ENCODE measurements at regions not wholly inside any gene's neighbourhood (a gene's known extent, or its start where the extent isn't known, plus 50 kb on each side); places are given as distances from the start of the nearest gene placed in this dataset.
"Not testable (repeated sequence)": the region's sequence is repeated elsewhere in the genome, so short reads cannot be mapped to it uniquely, and the experiment has no call there.

DNA sequence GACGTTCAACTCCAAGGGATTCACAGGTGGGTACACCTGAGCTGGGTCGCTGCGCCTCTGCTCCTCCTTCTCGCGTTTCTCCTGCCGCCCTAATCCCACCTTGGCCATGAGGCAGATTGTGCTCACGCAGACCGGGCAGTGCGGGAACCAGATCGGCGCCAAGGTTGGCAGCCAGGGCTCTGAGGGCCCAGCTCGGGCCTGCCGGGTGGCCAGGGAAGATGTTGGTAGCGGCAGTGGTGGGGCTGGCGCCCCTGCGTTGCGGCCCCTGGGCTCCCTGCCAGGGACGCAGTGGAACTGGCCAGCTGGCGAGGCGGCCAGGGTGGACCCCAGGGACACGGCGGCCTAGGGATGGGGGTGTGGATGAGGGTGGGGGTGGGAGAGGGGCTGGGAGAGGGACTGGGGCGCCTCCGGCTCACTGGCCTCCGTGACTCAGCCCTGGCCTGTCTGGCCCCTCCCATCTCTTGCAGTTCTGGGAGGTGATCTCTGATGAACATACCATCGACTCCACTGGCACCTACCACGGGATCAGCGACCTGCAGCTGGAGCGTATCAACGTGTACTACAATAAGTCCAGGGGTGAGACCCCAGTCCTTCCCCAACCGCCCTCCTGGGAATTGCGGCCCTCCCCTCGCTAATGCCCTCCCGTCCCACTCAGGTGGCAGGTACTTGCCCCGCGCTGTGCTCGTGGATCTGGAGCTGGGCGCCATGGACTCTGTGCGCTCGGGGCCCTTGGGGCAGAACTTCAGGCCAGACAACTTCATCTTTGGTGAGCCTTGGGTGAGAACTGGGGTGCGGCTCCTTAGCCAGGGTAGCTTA is 114.9 kb upstream of the ALG10B start:
- Histone ChIP-seq H3K4me3 (no peak overlapping the region), H3K27ac (no peak overlapping the region), H3K27me3 (no peaks in the 10 kb centered on the region), H3K4me1 (no peaks in the 10 kb centered on the region), H3K9me3 (no peaks in the 10 kb centered on the region), H3K36me3 (no peaks in the 10 kb centered on the region)
- no peak for DNase-seq
- ATAC-seq, result no peak
- no peak for TF ChIP-seq POLR2A (IDR thresholded peaks at IDR 0.05)
- in situ Hi-C loops (cut with MboI; ENCODE audit: low sequenced_read_pairs in 4 of 4) (no loop called here), intact Hi-C loops (cut with DNase I; ENCODE audit: low total_unique reads) (no loop called here)

DNA sequence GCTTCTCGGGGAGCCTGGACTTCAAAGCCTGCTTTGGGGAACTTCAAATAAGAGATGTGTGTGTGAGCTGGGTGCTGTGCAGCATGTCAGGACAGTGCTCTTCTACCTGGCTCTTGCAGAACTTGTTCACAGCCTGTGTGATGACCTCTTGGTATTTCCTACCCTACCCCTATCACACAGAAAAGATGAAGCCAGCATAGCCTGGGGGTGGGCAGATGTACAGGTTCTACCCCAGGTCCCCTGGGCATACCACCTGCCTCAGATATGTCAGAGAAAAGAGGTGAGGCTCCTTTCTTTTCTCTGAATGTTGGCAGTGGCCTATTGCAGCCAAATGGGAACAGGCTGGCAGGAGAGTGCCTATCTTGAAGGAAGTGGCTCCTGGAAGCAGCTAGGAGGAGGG is 111.7 kb upstream of the ALG10B start:
- intact Hi-C loops (cut with DNase I; ENCODE audit: low total_unique reads), result no loop called here
- TF ChIP-seq, protein P1, sequence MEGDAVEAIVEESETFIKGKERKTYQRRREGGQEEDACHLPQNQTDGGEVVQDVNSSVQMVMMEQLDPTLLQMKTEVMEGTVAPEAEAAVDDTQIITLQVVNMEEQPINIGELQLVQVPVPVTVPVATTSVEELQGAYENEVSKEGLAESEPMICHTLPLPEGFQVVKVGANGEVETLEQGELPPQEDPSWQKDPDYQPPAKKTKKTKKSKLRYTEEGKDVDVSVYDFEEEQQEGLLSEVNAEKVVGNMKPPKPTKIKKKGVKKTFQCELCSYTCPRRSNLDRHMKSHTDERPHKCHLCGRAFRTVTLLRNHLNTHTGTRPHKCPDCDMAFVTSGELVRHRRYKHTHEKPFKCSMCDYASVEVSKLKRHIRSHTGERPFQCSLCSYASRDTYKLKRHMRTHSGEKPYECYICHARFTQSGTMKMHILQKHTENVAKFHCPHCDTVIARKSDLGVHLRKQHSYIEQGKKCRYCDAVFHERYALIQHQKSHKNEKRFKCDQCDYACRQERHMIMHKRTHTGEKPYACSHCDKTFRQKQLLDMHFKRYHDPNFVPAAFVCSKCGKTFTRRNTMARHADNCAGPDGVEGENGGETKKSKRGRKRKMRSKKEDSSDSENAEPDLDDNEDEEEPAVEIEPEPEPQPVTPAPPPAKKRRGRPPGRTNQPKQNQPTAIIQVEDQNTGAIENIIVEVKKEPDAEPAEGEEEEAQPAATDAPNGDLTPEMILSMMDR (IDR thresholded peaks at IDR 0.05 in 4 of 5, conservative IDR thresholded peaks at IDR 0.05 in 1 of 5), result no peak
- no peak for TF ChIP-seq POLR2A (IDR thresholded peaks at IDR 0.05)

GRCh38 chr12:38222011-38222410 is 94.6 kb upstream of the ALG10B start:
- intact Hi-C loops (cut with DNase I; ENCODE audit: low total_unique reads), result no loop called here

More for the DNA sequence above, 111.7 kb upstream of the ALG10B start:
- DNase-seq (no peak), ATAC-seq (no peak)
- H3K36me3 ChIP-seq, result no peaks in the 10 kb centered on the region
- in situ Hi-C loops (cut with MboI; ENCODE audit: low sequenced_read_pairs in 4 of 4), result no loop called here
- no peak overlapping the region for H3K4me3 ChIP-seq
- H3K27me3 ChIP-seq, result no peaks in the 10 kb centered on the region
- H3K9me3 ChIP-seq, result no peaks in the 10 kb centered on the region
- no peak overlapping the region for H3K27ac ChIP-seq
- H3K4me1 ChIP-seq, result no peaks in the 10 kb centered on the region

GRCh38 chr12:38238328-38238727 is 78.2 kb upstream of the ALG10B start:
- H3K36me3 ChIP-seq; H3K27me3 ChIP-seq; DNase-seq; H3K4me3 ChIP-seq; H3K9me3 ChIP-seq; H3K4me1 ChIP-seq; intact Hi-C loops (cut with DNase I; ENCODE audit: low total_unique reads); H3K27ac ChIP-seq; ATAC-seq; in situ Hi-C loops (cut with MboI; ENCODE audit: low sequenced_read_pairs in 4 of 4): not testable (repeated sequence)

More at GRCh38 chr12:38222011-38222410, 94.6 kb upstream of the ALG10B start:
- no peaks in the 10 kb centered on the region for H3K4me1 ChIP-seq
- no peak for TF ChIP-seq POLR2A (IDR thresholded peaks at IDR 0.05)
- TF ChIP-seq, protein P1 (IDR thresholded peaks at IDR 0.05 in 4 of 5, conservative IDR thresholded peaks at IDR 0.05 in 1 of 5), result no peak
- ATAC-seq (no peak), DNase-seq (no peak)
- no peaks in the 10 kb centered on the region for H3K27me3 ChIP-seq
- in situ Hi-C loops (cut with MboI; ENCODE audit: low sequenced_read_pairs in 4 of 4), result no loop called here
- H3K4me3 ChIP-seq, result no peak overlapping the region
- no peak overlapping the region for H3K27ac ChIP-seq
- no peaks in the 10 kb centered on the region for H3K9me3 ChIP-seq
- H3K36me3 ChIP-seq, result no peaks in the 10 kb centered on the region

DNA sequence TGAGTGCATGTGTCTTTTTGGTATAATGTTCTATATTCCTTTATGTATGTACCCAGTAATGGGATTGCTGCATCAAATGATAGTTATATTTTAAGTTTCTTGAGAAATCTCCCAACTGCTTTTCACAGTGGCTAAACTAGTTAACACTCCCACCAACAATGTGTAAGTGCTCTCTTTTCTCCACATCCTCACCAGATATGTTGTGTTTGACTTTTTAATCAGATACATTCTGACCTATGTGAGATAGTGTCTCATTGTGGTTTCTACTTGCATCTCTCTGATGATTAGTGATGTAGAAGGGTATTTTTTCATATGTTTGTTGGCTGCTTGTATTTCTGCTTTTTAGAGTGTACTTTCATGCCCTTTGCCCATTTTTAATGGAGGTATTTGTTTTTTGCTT is 62.8 kb upstream of the ALG10B start:
- Histone ChIP-seq H3K9me3 (no peaks in the 10 kb centered on the region), H3K4me1 (no peaks in the 10 kb centered on the region)
- in situ Hi-C loops (cut with MboI; ENCODE audit: low sequenced_read_pairs in 4 of 4), result no loop called here

More for the DNA sequence above, 62.8 kb upstream of the ALG10B start:
- no peak for TF ChIP-seq POLR2A (IDR thresholded peaks at IDR 0.05)
- TF ChIP-seq, protein P1 (IDR thresholded peaks at IDR 0.05 in 4 of 5, conservative IDR thresholded peaks at IDR 0.05 in 1 of 5), result no peak
- no peak overlapping the region for H3K27ac ChIP-seq
- no peak overlapping the region for H3K4me3 ChIP-seq
- H3K27me3 ChIP-seq, result no peaks in the 10 kb centered on the region
- no peaks in the 10 kb centered on the region for H3K36me3 ChIP-seq
- intact Hi-C loops (cut with DNase I; ENCODE audit: low total_unique reads), result no loop called here
- DNase-seq, result no peak
- no peak for ATAC-seq
